Thymus (tissue), 11 donors: ENCODE measurements at regions not wholly inside any gene's neighbourhood (a gene's known extent, or its start where the extent isn't known, plus 50 kb on each side); places are given as distances from the start of the nearest gene placed in this dataset.

ENCODE experiments used
- DNase-seq, 9 donors: peaks; one replicate each; pipeline ENCODE4 v3.0.0-alpha.2; 2013; ENCODE audit warnings: low spot score in 9 of 9, low read depth in 6 of 9, missing footprints in 1 of 9
- H3K27ac ChIP-seq, 2 donors: one replicate each; pipeline ENCODE4 v1.5.1; 2013; ENCODE audit warnings: control low read depth in 1 of 2, low read depth in 1 of 2, low read length in 1 of 2, mild to moderate bottlenecking in 1 of 2, moderate library complexity in 1 of 2
- H3K27me3 ChIP-seq, 2 donors: one replicate each; pipeline ENCODE4 v1.5.1; 2013; ENCODE audit warnings: low read length in 1 of 2; ENCODE audit not compliant: control insufficient read depth in 2 of 2, insufficient read depth in 1 of 2
- H3K36me3 ChIP-seq, 2 donors: one replicate each; pipeline ENCODE4 v1.5.1; 2013; ENCODE audit warnings: low read length in 1 of 2, mild to moderate bottlenecking in 1 of 2, moderate library complexity in 1 of 2; ENCODE audit not compliant: control insufficient read depth in 2 of 2, insufficient read depth in 2 of 2
- H3K4me1 ChIP-seq, 2 donors: one replicate each; pipeline ENCODE4 v1.5.1; 2013; ENCODE audit warnings: low read length in 2 of 2; ENCODE audit not compliant: control insufficient read depth in 2 of 2, insufficient read depth in 2 of 2
- H3K4me3 ChIP-seq, 2 donors: one replicate each; pipeline ENCODE4 v1.5.1; 2013; ENCODE audit warnings: low read length in 2 of 2, control low read depth in 1 of 2, mild to moderate bottlenecking in 1 of 2
- H3K9me3 ChIP-seq, 2 donors: one replicate each; pipeline ENCODE4 v1.5.1; 2013; ENCODE audit warnings: low read length in 1 of 2, mild to moderate bottlenecking in 1 of 2; ENCODE audit not compliant: control insufficient read depth in 2 of 2, insufficient read depth in 1 of 2
- WGBS: extraction: QIAGEN DNeasy Blood & Tissue Kit; methylation state at CpG from one replicate; pipeline ENCODE4 v1.1.7; 2013; 5-methylcytosine and 5-hydroxymethylcytosine counted together
- donor health status: healthy.

DNA sequence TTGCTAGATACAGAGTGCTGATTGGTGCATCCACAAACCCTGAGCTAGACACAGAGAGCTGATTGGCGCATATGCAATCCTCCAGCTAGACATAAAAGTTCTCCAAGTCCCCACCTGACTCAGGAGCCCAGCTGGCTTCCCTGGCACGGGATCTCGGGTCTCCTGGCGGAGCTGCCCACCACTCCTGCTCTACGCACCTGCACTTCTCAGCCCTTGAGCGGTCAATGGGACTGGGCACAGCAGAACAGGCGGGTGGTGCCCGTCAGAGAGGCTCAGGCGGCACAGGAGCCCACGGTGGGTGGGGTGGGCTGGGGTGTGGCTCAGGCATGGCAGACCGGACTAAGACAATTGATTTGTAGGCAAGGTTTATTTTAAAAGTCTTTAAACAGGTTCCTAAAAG lies 1365.5 kb downstream of the FAM181B start:
- no peak for DNase-seq
- H3K4me3 ChIP-seq: no peak overlapping the region
- H3K36me3 ChIP-seq: no peaks in the 10 kb centered on the region
- H3K27me3 ChIP-seq: no peaks in the 10 kb centered on the region
- no peaks in the 10 kb centered on the region for H3K4me1 ChIP-seq
- H3K27ac ChIP-seq: no peak overlapping the region
- peaks cover 0 to 1% of the 10 kb centered on the region in 2 donors for H3K9me3 ChIP-seq
- WGBS: 95% methylated on average over 11 of the region's 11 CpGs

DNA sequence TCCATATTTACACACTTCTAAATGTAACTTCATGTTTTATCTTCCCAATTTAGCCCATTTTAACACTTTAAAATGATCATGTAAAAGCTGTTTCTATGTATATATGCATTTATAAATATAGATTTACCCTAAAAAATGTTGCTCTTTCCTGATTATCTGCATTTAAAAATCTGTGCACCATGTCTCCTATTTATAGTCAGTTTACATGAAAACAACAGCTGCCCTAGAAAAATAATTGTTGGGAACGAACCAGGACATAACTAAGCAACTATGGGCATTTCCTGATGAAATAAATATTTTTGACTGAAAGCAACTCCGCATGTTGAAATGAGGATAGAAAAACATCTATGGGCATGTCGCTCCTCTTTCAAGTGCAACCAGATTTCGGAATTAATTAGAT lies 1368.2 kb downstream of the FAM181B start:
- DNase-seq: no peak
- Histone ChIP-seq H3K9me3 (peaks cover 0 to 1% of the 10 kb centered on the region in 2 donors), H3K27me3 (no peaks in the 10 kb centered on the region), H3K36me3 (no peaks in the 10 kb centered on the region), H3K4me1 (no peaks in the 10 kb centered on the region), H3K4me3 (no peak overlapping the region), H3K27ac (no peak overlapping the region)
- 88% methylated on average over 4 of the region's 4 CpGs for WGBS

DNA sequence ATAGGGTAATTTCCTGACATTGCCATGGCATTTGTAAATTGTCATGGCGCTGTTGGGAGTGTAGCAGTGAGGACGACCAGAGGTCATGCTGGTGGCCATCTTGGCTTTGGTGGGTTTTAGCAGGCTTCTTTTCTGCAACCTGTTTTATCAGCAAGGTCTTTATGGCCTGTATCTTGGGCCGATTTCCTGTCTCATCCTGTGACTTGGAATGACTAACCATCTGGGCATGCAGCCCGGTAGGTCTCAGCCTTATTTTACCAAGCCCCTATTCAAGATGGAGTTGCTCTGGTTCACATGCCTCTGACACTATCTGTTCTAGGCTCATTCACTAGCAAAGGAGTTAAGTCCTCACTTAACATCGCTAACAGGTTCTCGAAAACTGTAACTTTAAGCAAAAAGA lies 1374.2 kb downstream of the FAM181B start:
- H3K36me3 ChIP-seq: no peaks in the 10 kb centered on the region
- H3K27ac ChIP-seq: no peak overlapping the region
- no peaks in the 10 kb centered on the region for H3K9me3 ChIP-seq
- H3K27me3 ChIP-seq: no peaks in the 10 kb centered on the region
- no peak for DNase-seq
- H3K4me1 ChIP-seq: no peaks in the 10 kb centered on the region
- WGBS: 92% methylated on average over 6 of the region's 6 CpGs
- H3K4me3 ChIP-seq: no peak overlapping the region

DNA sequence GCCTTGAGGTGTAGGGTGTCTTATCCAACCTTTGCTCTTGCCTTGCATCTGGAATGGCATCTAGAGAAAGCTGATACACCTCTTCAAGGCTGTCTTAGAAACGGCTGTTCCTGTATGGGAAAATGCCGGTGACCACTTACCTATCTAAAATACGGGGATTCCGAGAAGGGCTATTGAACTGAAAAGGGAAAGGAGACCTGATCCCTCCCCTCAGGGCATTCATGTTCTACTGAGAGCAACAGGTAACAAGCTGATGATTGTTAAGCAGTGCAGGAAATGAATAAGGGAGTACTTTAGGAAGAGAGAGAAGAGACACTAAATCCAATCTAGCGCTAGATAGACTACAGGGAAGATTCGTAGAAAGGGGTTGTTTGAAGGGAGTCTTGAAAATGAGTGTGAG lies 1388.1 kb downstream of the FAM181B start:
- Histone ChIP-seq H3K27me3 (no peaks in the 10 kb centered on the region), H3K9me3 (no peaks in the 10 kb centered on the region), H3K4me1 (no peaks in the 10 kb centered on the region), H3K27ac (no peak overlapping the region), H3K4me3 (no peak overlapping the region), H3K36me3 (no peaks in the 10 kb centered on the region)
- WGBS: 92% methylated on average over 6 of the region's 6 CpGs
- DNase-seq: no peak

DNA sequence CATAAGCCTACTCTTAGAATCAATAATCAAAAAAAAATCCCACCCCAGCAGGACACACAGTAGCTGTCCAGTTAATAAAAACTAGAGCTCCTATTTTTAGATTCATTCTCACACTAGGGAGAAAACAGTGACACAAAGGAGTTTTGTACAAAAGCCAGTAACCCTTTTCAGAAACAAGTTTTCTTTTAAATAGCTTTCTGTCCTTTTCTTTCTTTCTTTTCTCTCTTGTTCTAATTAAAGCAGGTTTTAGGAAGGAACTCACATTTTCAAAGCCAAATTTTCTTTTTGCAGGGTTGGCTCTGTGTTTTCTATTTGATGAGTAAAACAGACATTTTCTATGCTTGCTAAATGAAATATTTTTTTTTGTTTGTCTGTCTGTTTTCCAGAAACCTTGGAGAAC lies 1390.7 kb downstream of the FAM181B start:
- H3K4me3 ChIP-seq: no peak overlapping the region
- H3K9me3 ChIP-seq: no peaks in the 10 kb centered on the region
- H3K27me3 ChIP-seq: no peaks in the 10 kb centered on the region
- DNase-seq: no peak
- H3K4me1 ChIP-seq: no peaks in the 10 kb centered on the region
- H3K36me3 ChIP-seq: no peaks in the 10 kb centered on the region
- H3K27ac ChIP-seq: no peak overlapping the region

DNA sequence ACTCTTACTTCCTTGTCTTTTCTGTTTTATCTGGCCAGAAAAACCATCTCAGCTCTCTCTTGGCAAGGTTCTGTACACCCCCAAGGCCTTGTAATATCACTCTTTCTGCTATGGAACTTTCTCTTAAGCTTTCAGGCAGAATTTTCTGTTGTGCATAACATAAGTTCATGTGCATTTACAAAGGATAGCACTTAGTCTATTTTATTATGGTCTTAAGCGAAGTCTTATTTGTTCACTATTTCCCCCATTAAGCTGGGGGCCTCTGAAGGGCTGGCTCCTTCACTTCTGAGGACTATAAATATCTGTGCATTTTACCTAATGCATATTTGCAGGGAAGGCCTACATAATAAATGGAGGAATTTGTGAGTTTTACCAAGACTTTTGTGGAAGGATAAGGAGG lies 1393.4 kb downstream of the FAM181B start:
- Histone ChIP-seq H3K27ac (no peak overlapping the region), H3K9me3 (no peaks in the 10 kb centered on the region), H3K36me3 (no peaks in the 10 kb centered on the region), H3K27me3 (no peaks in the 10 kb centered on the region), H3K4me3 (no peak overlapping the region), H3K4me1 (no peaks in the 10 kb centered on the region)
- no peak for DNase-seq
- WGBS: 93% methylated on average over 1 of the region's 1 CpG

DNA sequence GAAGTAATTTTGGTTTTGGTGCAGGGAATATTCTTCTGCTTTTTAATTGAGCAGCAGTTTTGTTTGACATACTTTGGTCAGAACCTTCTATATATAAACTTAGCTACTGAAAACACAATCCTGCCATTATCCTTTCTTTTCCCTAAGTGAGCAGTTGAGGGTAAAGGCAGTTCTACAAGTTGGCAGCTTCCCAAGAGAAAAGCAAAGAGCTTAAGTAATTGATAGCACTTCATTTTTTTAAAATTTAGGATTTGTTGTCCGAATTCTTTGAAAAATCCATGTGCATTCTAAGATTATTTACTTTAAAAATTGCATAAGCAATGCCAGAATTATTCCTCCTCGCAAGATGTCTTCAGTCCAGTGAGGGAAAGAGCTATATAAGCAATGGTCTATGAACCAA lies 1394.1 kb downstream of the FAM181B start:
- Histone ChIP-seq H3K4me1 (no peaks in the 10 kb centered on the region), H3K4me3 (no peak overlapping the region), H3K27ac (no peak overlapping the region), H3K36me3 (no peaks in the 10 kb centered on the region), H3K27me3 (no peaks in the 10 kb centered on the region), H3K9me3 (no peaks in the 10 kb centered on the region)
- no peak for DNase-seq
- 77% methylated on average over 2 of the region's 2 CpGs for WGBS

DNA sequence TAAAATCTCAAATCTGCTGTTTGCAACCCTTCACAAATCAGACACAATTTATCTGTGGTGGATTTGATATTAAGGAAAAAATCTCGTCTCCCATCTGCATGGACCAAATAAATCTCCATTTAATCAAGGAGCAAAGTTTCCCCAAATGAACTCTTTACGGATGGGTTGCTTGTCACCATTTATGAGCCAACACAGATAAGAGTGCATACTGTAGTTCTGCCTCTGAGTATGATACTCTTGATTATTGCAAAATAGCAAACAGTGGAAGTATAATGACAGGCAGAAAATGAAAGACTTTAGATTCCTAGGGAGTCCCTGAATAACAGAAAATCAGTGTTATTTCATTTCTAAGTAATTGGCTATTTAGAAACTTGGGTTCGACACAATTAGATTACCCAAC lies 1395.9 kb downstream of the FAM181B start:
- no peak for DNase-seq
- 92% methylated on average over 3 of the region's 3 CpGs for WGBS
- Histone ChIP-seq H3K27me3 (no peaks in the 10 kb centered on the region), H3K4me3 (no peak overlapping the region), H3K27ac (no peak overlapping the region), H3K4me1 (no peaks in the 10 kb centered on the region), H3K36me3 (no peaks in the 10 kb centered on the region), H3K9me3 (no peaks in the 10 kb centered on the region)

DNA sequence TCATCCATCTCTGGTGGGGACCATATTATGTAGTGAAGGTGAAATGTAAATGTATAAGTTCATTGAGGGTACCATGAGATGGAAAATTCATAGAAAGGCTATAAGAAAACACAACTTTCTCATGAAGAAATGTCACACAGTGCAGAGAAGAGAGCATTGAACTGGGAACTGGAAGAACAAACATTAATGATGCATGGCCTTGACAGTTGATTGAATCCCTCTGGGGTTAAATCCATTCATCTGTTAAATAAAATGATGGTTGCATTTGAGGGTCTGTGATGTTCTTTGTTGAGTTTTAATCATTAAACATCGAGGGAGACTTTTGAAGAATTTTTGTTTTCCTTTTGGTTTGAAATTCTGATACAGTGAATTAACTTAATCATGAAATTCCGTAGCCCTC lies 1401.4 kb downstream of the FAM181B start:
- Histone ChIP-seq H3K4me3 (no peak overlapping the region), H3K4me1 (no peaks in the 10 kb centered on the region), H3K36me3 (no peaks in the 10 kb centered on the region), H3K27ac (no peak overlapping the region), H3K27me3 (no peaks in the 10 kb centered on the region), H3K9me3 (no peaks in the 10 kb centered on the region)
- 83% methylated on average over 2 of the region's 2 CpGs for WGBS
- no peak for DNase-seq

DNA sequence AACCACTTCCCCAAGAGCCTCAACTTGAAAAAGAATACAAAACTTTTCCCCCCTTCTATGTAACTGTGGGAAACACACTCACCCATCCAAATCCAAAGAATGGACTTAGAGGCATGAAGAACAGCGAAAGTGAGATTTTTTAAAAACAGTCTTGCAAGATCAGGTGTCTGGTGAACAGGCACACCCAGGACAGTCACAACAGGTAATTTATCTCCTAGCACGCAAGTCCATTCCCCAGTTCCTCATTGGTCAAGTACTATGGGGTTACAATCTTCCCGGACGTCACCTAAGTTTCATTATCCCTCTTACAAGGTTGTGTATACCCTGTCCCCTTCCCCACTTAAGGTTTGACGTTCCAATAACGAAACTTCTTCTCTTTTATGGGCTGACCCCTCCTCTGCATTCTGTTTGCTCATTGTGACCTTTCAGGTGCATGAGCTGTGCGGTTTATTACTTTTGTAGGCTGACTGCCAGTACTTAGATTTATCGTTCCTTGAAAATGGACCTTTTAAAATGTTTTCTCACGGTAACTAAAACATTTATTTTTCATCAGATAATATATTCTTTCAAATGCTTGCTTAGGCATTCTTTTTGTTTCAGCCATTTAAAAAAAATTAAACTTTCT lies 1401.9 kb downstream of the FAM181B start:
- Histone ChIP-seq H3K9me3 (no peaks in the 10 kb centered on the region), H3K36me3 (no peaks in the 10 kb centered on the region), H3K27me3 (no peaks in the 10 kb centered on the region), H3K27ac (no peak overlapping the region), H3K4me3 (no peak overlapping the region), H3K4me1 (no peaks in the 10 kb centered on the region)
- 88% methylated on average over 9 of the region's 9 CpGs for WGBS
- no peak for DNase-seq
